GM06990 (cell line): ENCODE measurements at regions not wholly inside any gene's neighbourhood (a gene's known extent, or its start where the extent isn't known, plus 50 kb on each side); places are given as distances from the start of the nearest gene placed in this dataset.

Source experiments
- DNase-seq: peaks from one replicate; pipeline ENCODE4 v3.0.0-alpha.2; 2011; ENCODE audit not compliant: insufficient read length; ENCODE audit errors: extremely low read depth
- H3K27me3 ChIP-seq: replicated peaks from 2 replicates; pipeline ENCODE4 v1.6.0; 2011; ENCODE audit warnings: low read length; ENCODE audit not compliant: control insufficient read depth, insufficient read depth
- H3K36me3 ChIP-seq: 2 replicates; pipeline ENCODE4 v1.5.1; 2011; ENCODE audit warnings: low read length; ENCODE audit not compliant: control insufficient read depth, insufficient read depth
- H3K4me3 ChIP-seq: replicated peaks from 2 replicates; pipeline ENCODE4 v1.5.1; 2011; ENCODE audit warnings: low read depth, mild to moderate bottlenecking, control low read depth, low read length
- TF ChIP-seq, protein P1 (sequence below): IDR thresholded peaks from 2 replicates; pipeline ENCODE4 v1.5.1; 2011; ENCODE audit warnings: low read length, control low read depth, mild to moderate bottlenecking, inconsistent platforms; ENCODE audit not compliant: insufficient read depth, poor library complexity, severe bottlenecking

DNA sequence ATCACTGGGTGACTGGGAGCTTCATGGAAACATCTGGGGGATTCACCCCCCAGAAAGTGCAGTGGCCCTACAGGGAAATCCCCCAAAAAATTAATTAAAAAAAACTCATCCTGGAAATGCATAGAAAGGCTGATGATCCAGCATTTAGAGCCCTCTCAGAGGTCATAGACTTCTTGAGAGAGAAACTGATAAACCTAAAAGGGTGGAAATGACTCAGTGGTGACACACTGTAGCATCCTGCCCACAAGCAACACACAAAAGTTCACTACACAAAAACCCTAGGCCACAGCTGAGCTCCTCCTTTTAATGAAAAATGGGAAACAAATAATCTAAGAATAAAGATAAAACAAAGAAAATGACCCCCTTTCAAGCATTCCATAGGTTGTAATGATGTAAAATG lies 911.5 kb downstream of the GLUD2 start:
- Histone ChIP-seq H3K36me3 (no peaks in the 10 kb centered on the region), H3K27me3 (no peaks in the 10 kb centered on the region), H3K4me3 (no peak overlapping the region)
- no peak for DNase-seq
- TF ChIP-seq, protein P1, sequence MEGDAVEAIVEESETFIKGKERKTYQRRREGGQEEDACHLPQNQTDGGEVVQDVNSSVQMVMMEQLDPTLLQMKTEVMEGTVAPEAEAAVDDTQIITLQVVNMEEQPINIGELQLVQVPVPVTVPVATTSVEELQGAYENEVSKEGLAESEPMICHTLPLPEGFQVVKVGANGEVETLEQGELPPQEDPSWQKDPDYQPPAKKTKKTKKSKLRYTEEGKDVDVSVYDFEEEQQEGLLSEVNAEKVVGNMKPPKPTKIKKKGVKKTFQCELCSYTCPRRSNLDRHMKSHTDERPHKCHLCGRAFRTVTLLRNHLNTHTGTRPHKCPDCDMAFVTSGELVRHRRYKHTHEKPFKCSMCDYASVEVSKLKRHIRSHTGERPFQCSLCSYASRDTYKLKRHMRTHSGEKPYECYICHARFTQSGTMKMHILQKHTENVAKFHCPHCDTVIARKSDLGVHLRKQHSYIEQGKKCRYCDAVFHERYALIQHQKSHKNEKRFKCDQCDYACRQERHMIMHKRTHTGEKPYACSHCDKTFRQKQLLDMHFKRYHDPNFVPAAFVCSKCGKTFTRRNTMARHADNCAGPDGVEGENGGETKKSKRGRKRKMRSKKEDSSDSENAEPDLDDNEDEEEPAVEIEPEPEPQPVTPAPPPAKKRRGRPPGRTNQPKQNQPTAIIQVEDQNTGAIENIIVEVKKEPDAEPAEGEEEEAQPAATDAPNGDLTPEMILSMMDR, result no peak

DNA sequence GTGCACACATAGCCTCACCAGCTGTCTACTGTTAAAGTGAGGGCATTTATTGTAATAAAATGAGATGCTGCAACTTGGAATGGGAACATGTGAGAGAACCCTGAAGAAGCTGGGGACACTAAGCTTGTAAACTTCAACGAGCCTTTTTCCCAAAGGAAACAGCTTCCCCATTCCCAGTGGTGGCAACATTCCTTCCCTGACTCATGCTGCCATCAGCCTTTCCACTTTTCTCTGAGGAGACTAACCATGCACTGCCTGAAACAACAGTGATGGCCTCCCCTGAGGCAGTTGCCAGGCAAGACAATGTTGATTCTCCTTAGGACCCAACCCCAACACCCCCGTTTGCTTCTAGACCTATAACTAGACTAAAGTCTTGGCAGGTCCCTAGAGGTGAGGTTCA lies 928.3 kb downstream of the GLUD2 start:
- TF ChIP-seq, protein P1, result no peak
- H3K36me3 ChIP-seq, result no peaks in the 10 kb centered on the region
- H3K27me3 ChIP-seq, result no peaks in the 10 kb centered on the region
- no peak for DNase-seq
- no peak overlapping the region for H3K4me3 ChIP-seq

DNA sequence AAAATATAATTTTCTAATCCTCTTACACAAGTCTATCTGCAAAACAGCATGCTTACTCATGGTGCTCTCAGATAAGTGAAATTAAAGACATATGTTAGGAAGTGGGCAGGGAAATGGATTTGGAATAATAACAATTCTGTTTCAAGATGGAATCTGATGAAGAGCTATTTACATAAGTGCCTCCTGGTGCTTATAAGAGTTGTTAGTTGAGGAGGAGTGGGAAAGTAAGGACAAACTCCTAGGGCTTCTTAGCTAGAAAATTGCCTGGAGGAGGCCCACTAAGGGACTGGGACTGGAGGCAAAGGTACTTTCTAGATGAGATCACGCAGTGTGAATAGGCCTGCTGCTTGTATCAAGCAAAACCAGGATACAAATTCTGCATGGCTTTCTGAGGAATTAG lies 939.8 kb downstream of the GLUD2 start:
- TF ChIP-seq, protein P1, result no peak
- H3K27me3 ChIP-seq, result no peaks in the 10 kb centered on the region
- DNase-seq, result no peak

DNA sequence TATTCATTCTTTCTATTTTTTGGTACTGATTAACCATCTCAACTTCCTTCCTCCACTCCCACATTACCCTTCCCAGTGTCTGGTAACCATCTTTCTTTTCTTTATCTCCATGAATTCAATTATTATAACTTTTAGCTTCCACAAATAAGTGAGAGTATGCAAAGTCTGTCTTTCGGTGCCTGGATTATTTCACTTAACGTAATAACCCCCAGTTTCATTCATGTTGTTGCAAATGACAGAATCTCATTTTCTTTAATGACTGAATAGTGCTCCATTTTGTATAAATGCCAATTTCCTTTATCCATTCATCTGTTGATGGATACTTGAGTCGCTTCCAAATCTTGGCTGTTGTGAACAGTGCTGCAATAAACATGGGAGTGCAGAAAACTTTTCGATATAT lies 940.4 kb downstream of the GLUD2 start:
- Histone ChIP-seq H3K36me3 (no peaks in the 10 kb centered on the region), H3K4me3 (no peak overlapping the region), H3K27me3 (no peaks in the 10 kb centered on the region)
- TF ChIP-seq, protein P1, result no peak
- DNase-seq, result no peak

More for the DNA sequence above, 939.8 kb downstream of the GLUD2 start:
- H3K36me3 ChIP-seq, result no peaks in the 10 kb centered on the region
- no peak overlapping the region for H3K4me3 ChIP-seq

DNA sequence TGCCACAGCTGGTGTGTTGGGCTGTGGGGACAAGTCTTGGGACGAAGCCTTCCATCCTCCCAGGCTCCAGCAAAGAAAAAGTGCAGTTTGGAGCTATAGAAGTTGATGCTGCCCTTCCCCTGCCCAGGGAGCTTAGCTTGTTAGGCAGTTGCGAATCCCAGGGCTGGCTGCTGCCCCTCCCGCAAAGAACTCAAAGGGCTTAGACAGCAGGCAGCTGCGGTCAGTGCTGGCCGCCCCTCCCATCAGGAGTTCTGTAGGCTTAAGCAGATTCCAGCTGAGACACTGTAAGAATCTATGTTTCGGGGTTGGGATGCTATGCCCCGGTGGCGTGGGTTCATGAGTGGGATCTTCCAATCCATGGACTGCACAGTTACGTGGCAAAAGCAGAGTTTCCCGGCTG lies 956.7 kb downstream of the GLUD2 start:
- TF ChIP-seq, protein P1, result no peak
- H3K4me3 ChIP-seq, result no peak overlapping the region
- DNase-seq, result no peak
- H3K36me3 ChIP-seq, result no peaks in the 10 kb centered on the region
- H3K27me3 ChIP-seq, result no peaks in the 10 kb centered on the region

DNA sequence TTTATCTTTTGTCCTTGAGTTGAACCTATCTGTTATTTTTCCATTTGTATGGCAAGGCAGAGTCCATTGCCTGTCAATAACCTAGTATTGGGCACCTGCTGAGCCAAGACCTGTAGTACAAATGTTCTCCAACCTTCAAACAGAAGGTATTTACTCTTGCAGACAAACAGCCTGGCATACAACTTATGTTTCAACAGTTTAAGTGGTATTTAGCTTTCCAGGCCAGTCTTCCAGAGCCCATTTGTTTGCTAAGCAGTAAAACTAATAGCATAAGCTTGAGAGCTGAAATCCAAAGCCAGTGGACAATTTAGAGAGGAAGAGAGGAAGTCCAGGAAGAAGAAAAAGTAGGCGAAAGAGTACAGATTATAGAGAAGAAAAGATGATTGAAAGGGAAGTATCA lies 979.3 kb downstream of the GLUD2 start:
- no peaks in the 10 kb centered on the region for H3K27me3 ChIP-seq

More for the DNA sequence above, 979.3 kb downstream of the GLUD2 start:
- Histone ChIP-seq H3K36me3 (no peaks in the 10 kb centered on the region), H3K4me3 (no peak overlapping the region)
- DNase-seq, result no peak
- TF ChIP-seq, protein P1, result no peak
